Calu3 (cell line): ENCODE measurements at regions not wholly inside any gene's neighbourhood (a gene's known extent, or its start where the extent isn't known, plus 50 kb on each side); places are given as distances from the start of the nearest gene placed in this dataset.

Source experiments
- BruUV-seq: library from RNA; stranded (reverse); fragments of 400-500 nt; replicated peaks from 2 replicates; lab custom pipeline; 2021; lab: Mats Ljungman, UMichigan
- CTCF ChIA-PET: fragments of 300-600 bp; sonication (Branson Sonifier 250); formaldehyde crosslinking; loops from one replicate; lab custom pipeline; 2022; ENCODE audit warnings: antibody characterized with exemption; lab: Charles Lee
- DNase-seq: peaks from one replicate; pipeline ENCODE4 v3.0.0; 2022
- H3K27ac Mint-ChIP-seq: one replicate; pipeline ENCODE4 v1.8.0; 2022; ENCODE audit warnings: mixed read lengths; ENCODE audit not compliant: unreplicated experiment
- H3K27me3 Mint-ChIP-seq: one replicate; pipeline ENCODE4 v1.8.0; 2022; ENCODE audit warnings: mixed read lengths; ENCODE audit not compliant: unreplicated experiment
- H3K36me3 Mint-ChIP-seq: one replicate; pipeline ENCODE4 v1.8.0; 2022; ENCODE audit warnings: mild to moderate bottlenecking, moderate library complexity, mixed read lengths; ENCODE audit not compliant: insufficient read depth, unreplicated experiment
- H3K4me1 Mint-ChIP-seq: one replicate; pipeline ENCODE4 v1.8.0; 2022; ENCODE audit warnings: mild to moderate bottlenecking, low read depth, mixed read lengths; ENCODE audit not compliant: unreplicated experiment
- H3K4me3 Mint-ChIP-seq: one replicate; pipeline ENCODE4 v1.8.0; 2022; ENCODE audit warnings: mild to moderate bottlenecking, low read depth, moderate library complexity, mixed read lengths; ENCODE audit not compliant: unreplicated experiment
- H3K9me3 Mint-ChIP-seq: one replicate; pipeline ENCODE4 v1.8.0; 2022; ENCODE audit warnings: low read depth, mixed read lengths; ENCODE audit not compliant: unreplicated experiment
- intact Hi-C: fragments of 100-400 bp; cut with micrococcal nuclease; formaldehyde crosslinking; loops from one replicate; pipeline ENCODE4 v1.10.0; 2022; ENCODE audit not compliant: unreplicated experiment
- TF ChIP-seq, protein P1 (sequence below): fragments of 200-600 bp; IDR thresholded peaks from one replicate; pipeline ENCODE4 v1.8.0; 2022; ENCODE audit warnings: antibody characterized with exemption; ENCODE audit not compliant: unreplicated experiment

DNA sequence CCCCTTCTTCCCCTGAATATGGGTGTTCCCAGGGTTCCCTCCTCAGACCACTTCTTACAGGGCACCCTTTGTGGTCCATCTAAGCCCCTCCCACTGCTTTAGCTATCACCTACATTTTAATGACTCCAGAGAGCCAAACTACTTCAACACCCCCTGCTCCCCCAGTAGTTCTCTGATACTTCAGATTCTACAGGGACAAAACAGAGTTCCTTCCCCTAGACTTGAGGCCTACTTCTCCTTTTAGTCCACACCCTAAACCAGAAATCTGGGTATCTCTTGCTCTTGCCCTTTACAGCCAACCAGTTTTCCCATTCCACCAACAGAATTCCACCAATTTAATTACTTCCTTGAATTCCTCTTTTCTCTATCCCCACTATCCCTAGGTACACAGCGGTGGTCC lies 107.2 kb downstream of the KCNRG start:
- intact Hi-C loops = loop anchor here (5.0 kb wide), 1 partner anchor 40 kb away; no protein-coding TSS in a partner anchor
- H3K9me3 Mint-ChIP-seq = no peaks in the 10 kb centered on the region
- H3K4me3 Mint-ChIP-seq = peak overlapping the region; percentile 89
- H3K27me3 Mint-ChIP-seq = no peaks in the 10 kb centered on the region
- H3K4me1 Mint-ChIP-seq = peaks cover 14% of the 10 kb centered on the region
- no peak for DNase-seq
- CTCF ChIA-PET = no interaction called here
- peaks cover 32% of the 10 kb centered on the region for H3K36me3 Mint-ChIP-seq
- peak overlapping the region; percentile 1 for H3K27ac Mint-ChIP-seq
- TF ChIP-seq, protein P1, sequence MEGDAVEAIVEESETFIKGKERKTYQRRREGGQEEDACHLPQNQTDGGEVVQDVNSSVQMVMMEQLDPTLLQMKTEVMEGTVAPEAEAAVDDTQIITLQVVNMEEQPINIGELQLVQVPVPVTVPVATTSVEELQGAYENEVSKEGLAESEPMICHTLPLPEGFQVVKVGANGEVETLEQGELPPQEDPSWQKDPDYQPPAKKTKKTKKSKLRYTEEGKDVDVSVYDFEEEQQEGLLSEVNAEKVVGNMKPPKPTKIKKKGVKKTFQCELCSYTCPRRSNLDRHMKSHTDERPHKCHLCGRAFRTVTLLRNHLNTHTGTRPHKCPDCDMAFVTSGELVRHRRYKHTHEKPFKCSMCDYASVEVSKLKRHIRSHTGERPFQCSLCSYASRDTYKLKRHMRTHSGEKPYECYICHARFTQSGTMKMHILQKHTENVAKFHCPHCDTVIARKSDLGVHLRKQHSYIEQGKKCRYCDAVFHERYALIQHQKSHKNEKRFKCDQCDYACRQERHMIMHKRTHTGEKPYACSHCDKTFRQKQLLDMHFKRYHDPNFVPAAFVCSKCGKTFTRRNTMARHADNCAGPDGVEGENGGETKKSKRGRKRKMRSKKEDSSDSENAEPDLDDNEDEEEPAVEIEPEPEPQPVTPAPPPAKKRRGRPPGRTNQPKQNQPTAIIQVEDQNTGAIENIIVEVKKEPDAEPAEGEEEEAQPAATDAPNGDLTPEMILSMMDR = no peak
- BruUV-seq = no TSS peak

DNA sequence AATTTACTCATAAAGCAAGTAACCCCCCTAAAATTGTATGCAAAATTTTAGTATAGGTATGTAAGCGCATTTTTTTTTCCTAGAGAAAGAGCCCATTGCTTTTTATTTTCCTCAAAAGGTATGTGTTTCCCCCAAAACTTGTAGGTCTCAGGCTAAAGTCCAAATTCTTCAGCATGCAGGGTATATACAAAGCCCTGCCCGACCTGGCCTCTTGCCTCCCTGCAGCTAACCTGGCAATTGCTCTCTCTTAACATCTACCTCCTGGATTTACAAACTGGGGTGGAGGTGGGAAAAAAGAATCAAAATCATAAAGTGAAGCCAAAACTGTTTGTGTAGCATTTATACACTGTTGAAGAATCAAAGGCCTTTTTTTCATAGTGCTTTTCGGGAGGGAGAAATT lies 107.8 kb downstream of the KCNRG start:
- intact Hi-C loops = loop anchor here (5.0 kb wide), 1 partner anchor 41 kb away; no protein-coding TSS in a partner anchor
- H3K27ac Mint-ChIP-seq = peak overlapping the region; percentile 82
- H3K4me1 Mint-ChIP-seq = peaks cover 14% of the 10 kb centered on the region
- CTCF ChIA-PET = no interaction called here
- DNase-seq = no peak
- H3K27me3 Mint-ChIP-seq = no peaks in the 10 kb centered on the region
- BruUV-seq = no TSS peak
- TF ChIP-seq, protein P1 = no peak
- no peaks in the 10 kb centered on the region for H3K9me3 Mint-ChIP-seq
- H3K36me3 Mint-ChIP-seq = peaks cover 32% of the 10 kb centered on the region
- peak overlapping the region; percentile 89 for H3K4me3 Mint-ChIP-seq

DNA sequence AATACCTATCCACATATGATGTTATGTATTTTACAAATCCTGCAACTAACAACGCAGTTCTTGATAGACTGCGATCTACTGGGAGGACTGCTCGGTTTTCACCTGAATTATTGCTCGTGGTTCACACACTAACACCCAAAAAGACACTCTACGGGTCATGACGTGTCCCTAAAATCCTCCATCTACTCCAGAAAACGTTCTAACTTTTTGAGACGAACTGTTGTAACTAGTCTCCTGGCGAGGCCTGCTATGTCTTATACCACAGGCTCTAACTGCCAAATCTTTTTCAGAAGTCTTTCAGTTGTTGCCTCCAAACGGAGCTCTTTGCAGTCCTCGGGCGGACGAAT lies 108.2 kb downstream of the KCNRG start:
- CTCF ChIA-PET = no interaction called here
- TF ChIP-seq, protein P1 = no peak
- Mint-ChIP-seq H3K4me3 (peak overlapping the region; percentile 89), H3K4me1 (peaks cover 14% of the 10 kb centered on the region), H3K36me3 (peaks cover 32% of the 10 kb centered on the region), H3K27ac (peak overlapping the region; percentile 82), H3K9me3 (no peaks in the 10 kb centered on the region), H3K27me3 (no peaks in the 10 kb centered on the region)
- no peak for DNase-seq
- intact Hi-C loops = loop anchor here (5.0 kb wide), 1 partner anchor 41 kb away; no protein-coding TSS in a partner anchor
- no TSS peak for BruUV-seq

DNA sequence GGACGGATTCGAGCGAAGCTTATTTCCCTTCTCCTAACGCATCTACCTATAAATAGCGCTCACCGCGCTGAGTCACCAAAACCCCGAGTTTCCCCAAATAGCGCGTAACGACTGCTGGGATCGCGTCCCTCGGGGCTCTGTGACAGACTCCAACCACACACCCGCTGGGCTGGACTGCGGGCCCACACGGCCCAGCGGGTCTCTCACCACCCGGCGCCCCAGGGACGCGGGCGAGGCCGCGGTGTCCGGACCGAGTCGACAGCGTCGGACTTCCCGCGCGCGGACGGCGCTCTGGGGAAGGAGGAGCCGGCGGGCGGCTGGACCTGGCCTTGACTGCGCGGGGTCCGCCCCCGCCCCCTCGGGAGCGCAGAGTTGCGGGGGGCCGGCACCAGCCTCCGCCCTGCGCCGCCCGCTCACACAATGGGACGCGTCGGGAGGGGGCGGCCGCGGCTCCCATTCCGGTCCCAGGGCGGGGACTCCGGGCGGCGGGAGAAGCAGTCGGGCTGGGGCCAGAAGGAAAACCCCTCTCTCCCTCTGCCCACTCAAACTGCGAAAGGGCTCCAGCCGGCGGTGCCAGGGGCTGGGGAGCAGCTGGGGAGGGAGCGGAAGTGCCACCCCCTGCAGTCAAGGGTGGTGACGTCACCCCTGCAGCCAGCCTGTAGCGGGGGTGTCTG lies 108.8 kb downstream of the KCNRG start:
- CTCF ChIA-PET = no interaction called here
- Mint-ChIP-seq H3K4me1 (peaks cover 14% of the 10 kb centered on the region), H3K27ac (peak overlapping the region; percentile 82), H3K9me3 (no peaks in the 10 kb centered on the region), H3K36me3 (peaks cover 32% of the 10 kb centered on the region), H3K4me3 (peak overlapping the region; percentile 89), H3K27me3 (no peaks in the 10 kb centered on the region)
- peak; percentile 91 for DNase-seq
- TF ChIP-seq, protein P1 = no peak
- no TSS peak for BruUV-seq
- intact Hi-C loops = loop anchor here (5.0 kb wide), 1 partner anchor 42 kb away; no protein-coding TSS in a partner anchor
